ENCODE measurements at regions not wholly inside any gene's neighbourhood (a gene's known extent, or its start where the extent isn't known, plus 50 kb on each side); places are given as distances from the start of the nearest gene placed in this dataset.

GRCh38 chr2:18930971-18931370, 341.6 kb upstream of the NT5C1B start:
- no peak for DNase-seq (ENCODE audit: low spot score)

GRCh38 chr2:18927525-18928232, 338.3 kb upstream of the NT5C1B start:
- no peak for DNase-seq (ENCODE audit: low spot score)

- DNase-seq (ENCODE audit: low spot score), result no peak
Observed at GRCh38 chr2:18926631-18927524, 337.5 kb upstream of the NT5C1B start.

- no peak for DNase-seq (ENCODE audit: low spot score)
Observed at GRCh38 chr2:18925296-18925695, 335.9 kb upstream of the NT5C1B start.

GRCh38 chr2:18924886-18925285, 335.5 kb upstream of the NT5C1B start:
- DNase-seq (ENCODE audit: low spot score), result no peak

- no peak for DNase-seq (ENCODE audit: low spot score)
Observed at GRCh38 chr2:18924386-18924785, 335.0 kb upstream of the NT5C1B start.

- DNase-seq (ENCODE audit: low spot score), result no peak
Observed at GRCh38 chr2:18922276-18922675, 332.9 kb upstream of the NT5C1B start.

- no peak for DNase-seq (ENCODE audit: low spot score)
Observed at GRCh38 chr2:18918280-18918679, 328.9 kb upstream of the NT5C1B start.

- DNase-seq (ENCODE audit: low spot score), result no peak
Observed at GRCh38 chr2:18915227-18915626, 325.9 kb upstream of the NT5C1B start.

GRCh38 chr2:18913512-18913911, 324.1 kb upstream of the NT5C1B start:
- no peak for DNase-seq (ENCODE audit: low spot score)

GRCh38 chr2:18912225-18912888, 323.0 kb upstream of the NT5C1B start:
- no peak for DNase-seq (ENCODE audit: low spot score)

GRCh38 chr2:18911416-18911815, 322.0 kb upstream of the NT5C1B start:
- DNase-seq (ENCODE audit: low spot score), result no peak

GRCh38 chr2:18910843-18911242, 321.5 kb upstream of the NT5C1B start:
- no peak for DNase-seq (ENCODE audit: low spot score)

- no peak for DNase-seq (ENCODE audit: low spot score)
Observed at GRCh38 chr2:18907937-18908336, 318.6 kb upstream of the NT5C1B start.

GRCh38 chr2:18907508-18907907, 318.1 kb upstream of the NT5C1B start:
- no peak for DNase-seq (ENCODE audit: low spot score)

GRCh38 chr2:18903750-18904149, 314.4 kb upstream of the NT5C1B start:
- DNase-seq (ENCODE audit: low spot score), result no peak

GRCh38 chr2:18901242-18901641, 311.9 kb upstream of the NT5C1B start:
- DNase-seq (ENCODE audit: low spot score), result no peak

- DNase-seq (ENCODE audit: low spot score), result no peak
Observed at GRCh38 chr2:18900691-18901141, 311.3 kb upstream of the NT5C1B start.

GRCh38 chr2:18899725-18900124, 310.4 kb upstream of the NT5C1B start:
- DNase-seq (ENCODE audit: low spot score), result no peak

GRCh38 chr2:18898271-18898670, 308.9 kb upstream of the NT5C1B start:
- DNase-seq (ENCODE audit: low spot score), result no peak

- no peak for DNase-seq (ENCODE audit: low spot score)
Observed at GRCh38 chr2:18896125-18896764, 306.9 kb upstream of the NT5C1B start.
